C1 segment of cervical spinal cord (tissue), 14 donors: ENCODE measurements at regions not wholly inside any gene's neighbourhood (a gene's known extent, or its start where the extent isn't known, plus 50 kb on each side); places are given as distances from the start of the nearest gene placed in this dataset.
A peak's percentile ranks its signal among the peaks of the same experiment; 100 is the strongest.
"Not testable (repeated sequence)": the region's sequence is repeated elsewhere in the genome, so short reads cannot be mapped to it uniquely, and the experiment has no call there.

Source experiments
- DNase-seq, 14 donors: peaks; one replicate each; lab custom pipeline; 2025; lab: John Stamatoyannopoulos, UW

GRCh38 chr18:49694402-49694801 lies 118.9 kb downstream of the ACAA2 start:
- no peak for DNase-seq

GRCh38 chr18:49693717-49694005 lies 119.7 kb downstream of the ACAA2 start:
- DNase-seq: no peak

- no peak for DNase-seq
Measured at GRCh38 chr18:49692906-49693716, 120.2 kb downstream of the ACAA2 start.

- DNase-seq: no peak
Measured at GRCh38 chr18:49691177-49691608, 122.1 kb downstream of the ACAA2 start.

- no peak for DNase-seq
Measured at GRCh38 chr18:49690312-49690711, 123.0 kb downstream of the ACAA2 start.

GRCh38 chr18:49685231-49685942 lies 123.5 kb downstream of the LIPG start:
- DNase-seq: no peak

- not testable (repeated sequence) for DNase-seq
Measured at GRCh38 chr18:49682803-49683190, 120.9 kb downstream of the LIPG start.

GRCh38 chr18:49682173-49682802 lies 120.4 kb downstream of the LIPG start:
- no peak for DNase-seq

GRCh38 chr18:49681387-49681786 lies 119.5 kb downstream of the LIPG start:
- no peak for DNase-seq

- no peak for DNase-seq
Measured at GRCh38 chr18:49678440-49678839, 116.6 kb downstream of the LIPG start.

- no peak for DNase-seq
Measured at GRCh38 chr18:49677762-49678413, 116.0 kb downstream of the LIPG start.

GRCh38 chr18:49677081-49677480 lies 115.2 kb downstream of the LIPG start:
- no peak for DNase-seq

GRCh38 chr18:49673281-49673680 lies 111.4 kb downstream of the LIPG start:
- no peak for DNase-seq

- DNase-seq: no peak
Measured at GRCh38 chr18:49672853-49673252, 111.0 kb downstream of the LIPG start.

GRCh38 chr18:49669403-49669802 lies 107.5 kb downstream of the LIPG start:
- no peak for DNase-seq

- DNase-seq: peak in 2 of 14 donors; percentile 16 to 19
Measured at GRCh38 chr18:49668574-49669275, 106.9 kb downstream of the LIPG start.

GRCh38 chr18:49667462-49667861 lies 105.6 kb downstream of the LIPG start:
- DNase-seq: no peak

- DNase-seq: no peak
Measured at GRCh38 chr18:49666045-49666775, 104.4 kb downstream of the LIPG start.

GRCh38 chr18:49663899-49664890 lies 102.3 kb downstream of the LIPG start:
- no peak for DNase-seq

- DNase-seq: no peak
Measured at GRCh38 chr18:49662506-49662905, 100.6 kb downstream of the LIPG start.
